Muscle of leg (tissue), 3 donors: ENCODE measurements at regions not wholly inside any gene's neighbourhood (a gene's known extent, or its start where the extent isn't known, plus 50 kb on each side); places are given as distances from the start of the nearest gene placed in this dataset.
A peak's percentile ranks its signal among the peaks of the same experiment; 100 is the strongest.
"Not testable (repeated sequence)": the region's sequence is repeated elsewhere in the genome, so short reads cannot be mapped to it uniquely, and the experiment has no call there.

ENCODE experiments used
- DNase-seq: peaks from one replicate; pipeline ENCODE4 v3.0.0; 2013
- H3K27ac ChIP-seq: one replicate; pipeline ENCODE4 v1.5.1; 2013; ENCODE audit warnings: mild to moderate bottlenecking, low read length, control low read depth
- H3K27me3 ChIP-seq: one replicate; pipeline ENCODE4 v1.6.1; 2013; ENCODE audit warnings: low read length; ENCODE audit not compliant: control insufficient read depth, insufficient read depth
- H3K36me3 ChIP-seq: one replicate; pipeline ENCODE4 v1.6.1; 2013; ENCODE audit warnings: low read length; ENCODE audit not compliant: control insufficient read depth, insufficient read depth
- H3K4me1 ChIP-seq: one replicate; pipeline ENCODE4 v1.6.1; 2013; ENCODE audit warnings: low read length; ENCODE audit not compliant: control insufficient read depth, insufficient read depth
- H3K4me3 ChIP-seq: one replicate; pipeline ENCODE4 v1.5.1; 2013; ENCODE audit warnings: low read length, control low read depth
- H3K9me3 ChIP-seq: replicated peaks from 2 replicates; pipeline ENCODE4 v1.6.1; 2013; ENCODE audit warnings: low read depth, low read length; ENCODE audit not compliant: control insufficient read depth
- WGBS: methylation state at CpG from one replicate; pipeline ENCODE4 v1.1.5; 2013; ENCODE audit warnings: missing lambda C conversion rate; ENCODE audit not compliant: insufficient coverage; 5-methylcytosine and 5-hydroxymethylcytosine counted together

- not testable (repeated sequence) for H3K27me3 ChIP-seq, H3K27ac ChIP-seq, H3K9me3 ChIP-seq, DNase-seq, H3K36me3 ChIP-seq, H3K4me3 ChIP-seq, H3K4me1 ChIP-seq
- no CpG with 5 or more reads among the region's 4 CpGs for WGBS
Observed at GRCh38 chr6:105518993-105519392, 116.1 kb upstream of the PREP start.

- DNase-seq = no peak
- Histone ChIP-seq H3K27ac (no peak overlapping the region), H3K9me3 (no peaks in the 10 kb centered on the region), H3K27me3 (no peaks in the 10 kb centered on the region), H3K36me3 (no peaks in the 10 kb centered on the region), H3K4me1 (no peaks in the 10 kb centered on the region), H3K4me3 (no peak overlapping the region)
- 86% methylated on average over 5 of the region's 6 CpGs for WGBS
Observed at GRCh38 chr6:105515054-105515453, 112.2 kb upstream of the PREP start.

- H3K4me3 ChIP-seq = no peak overlapping the region
- H3K27me3 ChIP-seq = no peaks in the 10 kb centered on the region
- no peaks in the 10 kb centered on the region for H3K36me3 ChIP-seq
- no peaks in the 10 kb centered on the region for H3K9me3 ChIP-seq
- no CpG with 5 or more reads among the region's 5 CpGs for WGBS
- no peaks in the 10 kb centered on the region for H3K4me1 ChIP-seq
- H3K27ac ChIP-seq = no peak overlapping the region
- DNase-seq = no peak
Observed at GRCh38 chr6:105514306-105514705, 111.4 kb upstream of the PREP start.

GRCh38 chr6:105511639-105512038 lies 108.8 kb upstream of the PREP start:
- Histone ChIP-seq H3K27ac (no peak overlapping the region), H3K36me3 (no peaks in the 10 kb centered on the region), H3K27me3 (no peaks in the 10 kb centered on the region), H3K9me3 (no peaks in the 10 kb centered on the region), H3K4me3 (no peak overlapping the region), H3K4me1 (no peaks in the 10 kb centered on the region)
- DNase-seq = no peak
- WGBS = no CpG with 5 or more reads among the region's 2 CpGs

- Histone ChIP-seq H3K9me3 (no peaks in the 10 kb centered on the region), H3K4me1 (no peaks in the 10 kb centered on the region), H3K36me3 (no peaks in the 10 kb centered on the region), H3K4me3 (no peak overlapping the region), H3K27me3 (no peaks in the 10 kb centered on the region), H3K27ac (no peak overlapping the region)
- DNase-seq = peak; percentile 28
Observed at GRCh38 chr6:105510746-105511145, 107.9 kb upstream of the PREP start.

- WGBS = 18% methylated on average over 6 of the region's 9 CpGs
- Histone ChIP-seq H3K9me3 (no peaks in the 10 kb centered on the region), H3K4me3 (no peak overlapping the region), H3K36me3 (no peaks in the 10 kb centered on the region), H3K27me3 (no peaks in the 10 kb centered on the region), H3K27ac (no peak overlapping the region), H3K4me1 (no peaks in the 10 kb centered on the region)
- peak; percentile 59 for DNase-seq
Observed at GRCh38 chr6:105509506-105510331, 106.8 kb upstream of the PREP start.

GRCh38 chr6:105507811-105508210 lies 104.9 kb upstream of the PREP start:
- H3K9me3 ChIP-seq = no peaks in the 10 kb centered on the region
- no peak overlapping the region for H3K27ac ChIP-seq
- H3K4me1 ChIP-seq = no peaks in the 10 kb centered on the region
- no CpG with 5 or more reads among the region's 1 CpG for WGBS
- H3K4me3 ChIP-seq = no peak overlapping the region
- H3K36me3 ChIP-seq = no peaks in the 10 kb centered on the region
- DNase-seq = no peak
- H3K27me3 ChIP-seq = no peaks in the 10 kb centered on the region

- no peak overlapping the region for H3K27ac ChIP-seq
- H3K27me3 ChIP-seq = no peaks in the 10 kb centered on the region
- no peak overlapping the region for H3K4me3 ChIP-seq
- DNase-seq = peak; percentile 74
- H3K36me3 ChIP-seq = no peaks in the 10 kb centered on the region
- no peaks in the 10 kb centered on the region for H3K9me3 ChIP-seq
- WGBS = no CpG with 5 or more reads among the region's 1 CpG
- H3K4me1 ChIP-seq = no peaks in the 10 kb centered on the region
Observed at GRCh38 chr6:105504706-105505105, 101.8 kb upstream of the PREP start.

- no peaks in the 10 kb centered on the region for H3K27me3 ChIP-seq
- no peak for DNase-seq
- H3K4me3 ChIP-seq = no peak overlapping the region
- no CpG with 5 or more reads among the region's 2 CpGs for WGBS
- H3K27ac ChIP-seq = no peak overlapping the region
- H3K9me3 ChIP-seq = no peaks in the 10 kb centered on the region
- no peaks in the 10 kb centered on the region for H3K4me1 ChIP-seq
- H3K36me3 ChIP-seq = no peaks in the 10 kb centered on the region
Observed at GRCh38 chr6:105503641-105504040, 100.8 kb upstream of the PREP start.

- H3K27ac ChIP-seq = no peak overlapping the region
- no peak for DNase-seq
- H3K27me3 ChIP-seq = no peaks in the 10 kb centered on the region
- no peak overlapping the region for H3K4me3 ChIP-seq
- no peaks in the 10 kb centered on the region for H3K36me3 ChIP-seq
- no peaks in the 10 kb centered on the region for H3K4me1 ChIP-seq
- H3K9me3 ChIP-seq = no peaks in the 10 kb centered on the region
- WGBS = 92% methylated on average over 1 of the region's 1 CpG
Observed at GRCh38 chr6:105501826-105502344, 99.0 kb upstream of the PREP start.
